IMR-90 (cell line): ENCODE measurements at regions not wholly inside any gene's neighbourhood (a gene's known extent, or its start where the extent isn't known, plus 50 kb on each side); places are given as distances from the start of the nearest gene placed in this dataset.

Source experiments
- ATAC-seq: fragments of 200-7000 bp; cut with Tn5 transposase; 2 replicates; pipeline ENCODE4 v1.9.1; 2020; ENCODE audit warnings: low read depth, mild to moderate bottlenecking, moderate library complexity
- BruUV-seq: library from RNA; stranded (reverse); fragments of 400-500 nt; replicated peaks from 2 replicates; lab custom pipeline; 2021; lab: Mats Ljungman, UMichigan
- CTCF ChIA-PET: fragments of 300-600 bp; formaldehyde crosslinking; extraction: SDS; loops from one replicate; lab custom pipeline; 2021; ENCODE audit warnings: antibody characterized with exemption; lab: Yijun Ruan, JAX
- POLR2A ChIA-PET: fragments of 300-600 bp; sonication (Branson Sonifier 250); formaldehyde crosslinking; loops from one replicate; lab custom pipeline; 2022; ENCODE audit warnings: antibody characterized with exemption; ENCODE audit not compliant: unreplicated experiment; lab: Charles Lee
- DNase-seq: peaks from one replicate; pipeline ENCODE4 v3.0.0; 2013
- H2AFZ ChIP-seq: replicated peaks from 2 replicates; pipeline ENCODE3; 2013; ENCODE audit warnings: low read length, mild to moderate bottlenecking; ENCODE audit not compliant: poor library complexity
- H2AK5ac ChIP-seq: 2 replicates; pipeline ENCODE4 v1.6.1; 2013; ENCODE audit warnings: low read depth, low read length, inconsistent platforms
- H2AK9ac ChIP-seq: replicated peaks from 2 replicates; pipeline ENCODE3; 2013; ENCODE audit warnings: mild to moderate bottlenecking, low read depth, low read length, moderate library complexity; ENCODE audit not compliant: poor library complexity
- H2BK120ac ChIP-seq: 2 replicates; pipeline ENCODE4 v1.6.1; 2013; ENCODE audit warnings: low read depth, low read length, inconsistent platforms
- H2BK15ac ChIP-seq: 3 replicates; pipeline ENCODE4 v1.6.1; 2013; ENCODE audit warnings: low read depth, low read length, inconsistent platforms
- H2BK20ac ChIP-seq: 2 replicates; pipeline ENCODE4 v1.6.1; 2013; ENCODE audit warnings: low read depth, mild to moderate bottlenecking, inconsistent platforms, low read length, moderate library complexity
- H2BK5ac ChIP-seq: 2 replicates; pipeline ENCODE4 v1.6.1; 2013; ENCODE audit warnings: mild to moderate bottlenecking, low read depth, low read length, inconsistent platforms; ENCODE audit not compliant: poor library complexity, severe bottlenecking
- H3K14ac ChIP-seq: replicated peaks from 2 replicates; pipeline ENCODE4 v1.6.1; 2013; ENCODE audit warnings: low read depth, low read length, inconsistent platforms
- H3K18ac ChIP-seq: 2 replicates; pipeline ENCODE4 v1.6.1; 2013; ENCODE audit warnings: low read depth, low read length, control low read depth
- H3K23ac ChIP-seq: 2 replicates; pipeline ENCODE4 v1.6.1; 2013; ENCODE audit warnings: low read depth, low read length, inconsistent platforms
- H3K27ac ChIP-seq: 2 replicates; pipeline ENCODE4 v1.5.1; 2013; ENCODE audit warnings: mild to moderate bottlenecking, control low read depth, low read length; ENCODE audit not compliant: insufficient read depth
- H3K27me3 ChIP-seq: 2 replicates; pipeline ENCODE4 v1.6.1; 2013; ENCODE audit warnings: low read length; ENCODE audit not compliant: control insufficient read depth, insufficient read depth
- H3K36me3 ChIP-seq: 2 replicates; pipeline ENCODE4 v1.6.1; 2013; ENCODE audit warnings: low read length, mixed read lengths; ENCODE audit not compliant: control insufficient read depth, insufficient read depth
- H3K4ac ChIP-seq: 2 replicates; pipeline ENCODE4 v1.6.1; 2013; ENCODE audit warnings: low read depth, low read length, inconsistent platforms
- H3K4me1 ChIP-seq: 2 replicates; pipeline ENCODE4 v1.6.1; 2013; ENCODE audit warnings: low read length, mixed read lengths; ENCODE audit not compliant: control insufficient read depth, insufficient read depth
- H3K4me2 ChIP-seq: 2 replicates; pipeline ENCODE4 v1.6.1; 2013; ENCODE audit warnings: low read depth, mild to moderate bottlenecking, control low read depth, low read length, moderate library complexity
- H3K4me3 ChIP-seq: 2 replicates; pipeline ENCODE4 v1.5.1; 2013; ENCODE audit warnings: low read depth, mild to moderate bottlenecking, control low read depth, low read length, moderate library complexity; ENCODE audit not compliant: insufficient read depth
- H3K56ac ChIP-seq: 2 replicates; pipeline ENCODE4 v1.6.1; 2013; ENCODE audit warnings: low read length, inconsistent platforms; ENCODE audit not compliant: insufficient read depth; ENCODE audit errors: extremely low read depth
- H3K79me1 ChIP-seq, 2 experiments: 2 replicates each; pipeline ENCODE4 v1.6.1; 2013; ENCODE audit warnings: low read length in 2 of 2, inconsistent platforms in 1 of 2, low read depth in 1 of 2
- H3K9ac ChIP-seq: 2 replicates; pipeline ENCODE4 v1.6.1; 2013; ENCODE audit warnings: low read depth, low read length, control low read depth
- H3K9me1 ChIP-seq: 2 replicates; pipeline ENCODE4 v1.6.1; 2013; ENCODE audit warnings: low read length, inconsistent platforms; ENCODE audit not compliant: insufficient read depth
- H3K9me3 ChIP-seq: 2 replicates; pipeline ENCODE4 v1.6.1; 2013; ENCODE audit warnings: low read length; ENCODE audit not compliant: control insufficient read depth, insufficient read depth
- H4K20me1 ChIP-seq: 2 replicates; pipeline ENCODE4 v1.6.1; 2013; ENCODE audit warnings: low read length, inconsistent platforms; ENCODE audit not compliant: insufficient read depth
- H4K5ac ChIP-seq: 2 replicates; pipeline ENCODE4 v1.6.1; 2013; ENCODE audit warnings: mild to moderate bottlenecking, low read depth, low read length, control low read depth
- H4K8ac ChIP-seq, 2 experiments: 2 replicates each; pipeline ENCODE4 v1.6.1; 2013; ENCODE audit warnings: low read depth in 2 of 2, low read length in 2 of 2, control low read depth in 1 of 2, inconsistent platforms in 1 of 2
- H4K91ac ChIP-seq: 2 replicates; pipeline ENCODE4 v1.6.1; 2013; ENCODE audit warnings: low read depth, low read length, inconsistent platforms; ENCODE audit not compliant: insufficient read depth
- BHLHE40 ChIP-seq: fragments of 150-350 bp; IDR thresholded peaks from 2 replicates; pipeline ENCODE4 v1.6.1; 2016; ENCODE audit warnings: mild to moderate bottlenecking, low read depth, low read length
- CEBPB ChIP-seq: IDR thresholded peaks from 2 replicates; pipeline ENCODE4 v1.6.1; 2012; ENCODE audit warnings: low read depth, low read length, improper control_type of control experiment
- CHD1 ChIP-seq: IDR thresholded peaks from 2 replicates; pipeline ENCODE4 v1.6.1; 2012; ENCODE audit warnings: low read depth, low read length, improper control_type of control experiment
- FOS ChIP-seq: fragments of 150-350 bp; IDR thresholded peaks from 2 replicates; pipeline ENCODE4 v1.6.1; 2016; ENCODE audit warnings: low read depth, low read length
- MAFK ChIP-seq: IDR thresholded peaks from 2 replicates; pipeline ENCODE4 v1.6.1; 2012; ENCODE audit warnings: low read depth, low read length, improper control_type of control experiment
- MAZ ChIP-seq: IDR thresholded peaks from 2 replicates; pipeline ENCODE4 v1.6.1; 2012; ENCODE audit warnings: low read depth, mild to moderate bottlenecking, low read length, improper control_type of control experiment, moderate library complexity, borderline replicate concordance
- NFE2L2 ChIP-seq: fragments of 150-350 bp; IDR thresholded peaks from 2 replicates; pipeline ENCODE4 v1.6.1; 2016; ENCODE audit warnings: low read depth, mild to moderate bottlenecking, low read length
- POLR2A ChIP-seq: IDR thresholded peaks from 2 replicates; pipeline ENCODE4 v1.6.1; 2012; ENCODE audit warnings: mild to moderate bottlenecking, low read depth, low read length
- RAD21 ChIP-seq: IDR thresholded peaks from 2 replicates; pipeline ENCODE4 v1.6.1; 2012; ENCODE audit warnings: low read length, improper control_type of control experiment
- RFX5 ChIP-seq: IDR thresholded peaks from 2 replicates; pipeline ENCODE4 v1.8.0; 2012; ENCODE audit warnings: low read depth, mild to moderate bottlenecking, low read length, moderate library complexity
- SMC3 ChIP-seq: fragments of 150-350 bp; IDR thresholded peaks from 2 replicates; pipeline ENCODE4 v1.6.1; 2016; ENCODE audit warnings: low read depth, mild to moderate bottlenecking, antibody characterized with exemption, low read length, moderate library complexity
- USF2 ChIP-seq: fragments of 150-350 bp; IDR thresholded peaks from 2 replicates; pipeline ENCODE4 v1.6.1; 2017; ENCODE audit warnings: mild to moderate bottlenecking, antibody characterized with exemption, low read length, low read depth
- dilution Hi-C: fragments of 300-500 bp; cut with HindIII; formaldehyde crosslinking; loops from one replicate; pipeline ENCODE4 v1.14.3; 2018; ENCODE audit warnings: low sequenced_read_pairs; ENCODE audit not compliant: unreplicated experiment
- in situ Hi-C: fragments of 300-500 bp; cut with MboI; formaldehyde crosslinking; loops from 3 replicates; pipeline ENCODE4 v1.14.3; 2019; ENCODE audit warnings: low sequenced_read_pairs, inconsistent platforms, mixed read lengths
- intact Hi-C: fragments of 100-400 bp; cut with micrococcal nuclease; formaldehyde crosslinking; loops from 2 replicates; pipeline ENCODE4 v1.10.0; 2022

GRCh38 chr4:159767406-159767805 is 664.5 kb downstream of the RAPGEF2 start:
- dilution Hi-C loops (no loop called here), intact Hi-C loops (no loop called here), in situ Hi-C loops (no loop called here)
- TF ChIP-seq SMC3 (no peak), RAD21 (no peak), BHLHE40 (no peak), USF2 (no peak), CEBPB (no peak), FOS (no peak), MAZ (no peak), POLR2A (no peak), NFE2L2 (no peak), RFX5 (no peak), MAFK (no peak), CHD1 (no peak)
- Histone ChIP-seq H3K27me3 (no peaks in the 10 kb centered on the region), H2AFZ (no peak overlapping the region), H3K9me3 (0 out of 2 replicates have a peak, but pooled peaks cover 2% of the 10 kb centered on the region), H3K18ac (no peak overlapping the region), H3K14ac (no peak overlapping the region), H3K23ac (no peak overlapping the region), H3K4ac (no peak overlapping the region), H3K36me3 (no peaks in the 10 kb centered on the region), H3K27ac (no peak overlapping the region), H4K20me1 (no peaks in the 10 kb centered on the region), H4K91ac (no peak overlapping the region), H3K79me1 (no peaks in the 10 kb centered on the region), H2BK120ac (no peak overlapping the region), H3K9ac (no peak overlapping the region), H2AK5ac (no peak overlapping the region), H2AK9ac (no peak overlapping the region), H3K4me3 (no peak overlapping the region), H3K4me2 (no peak overlapping the region), H3K56ac (no peak overlapping the region), H4K8ac (no peak overlapping the region), H3K9me1 (no peaks in the 10 kb centered on the region), H2BK15ac (no peak overlapping the region), H3K4me1 (no peaks in the 10 kb centered on the region), H2BK20ac (no peak overlapping the region), H2BK5ac (no peak overlapping the region), H4K5ac (no peak overlapping the region)
- ATAC-seq (no peak), DNase-seq (no peak)
- POLR2A ChIA-PET, result no interaction called here
- CTCF ChIA-PET, result no interaction called here
- BruUV-seq, result no TSS peak
